ENCODE measurements at regions not wholly inside any gene's neighbourhood (a gene's known extent, or its start where the extent isn't known, plus 50 kb on each side); places are given as distances from the start of the nearest gene placed in this dataset.
"Not testable (repeated sequence)": the region's sequence is repeated elsewhere in the genome, so short reads cannot be mapped to it uniquely, and the experiment has no call there.

GRCh38 chr4:18421519-18421918, 400.0 kb upstream of the LCORL start:
- TF ChIP-seq CTCF (conservative IDR thresholded peaks at IDR 0.05; ENCODE audit: low read length): no peak
- no peak for DNase-seq (ENCODE audit: low read depth)
- H3K4me3 ChIP-seq (ENCODE audit: low read length): no peak overlapping the region

GRCh38 chr4:18419780-18420179, 398.2 kb upstream of the LCORL start:
- no peak for DNase-seq (ENCODE audit: low read depth)
- H3K4me3 ChIP-seq (ENCODE audit: low read length): no peak overlapping the region
- TF ChIP-seq CTCF (conservative IDR thresholded peaks at IDR 0.05; ENCODE audit: low read length): no peak

- not testable (repeated sequence) for DNase-seq (ENCODE audit: low read depth); H3K4me3 ChIP-seq (ENCODE audit: low read length)
Observed at GRCh38 chr4:18418195-18418898, 396.8 kb upstream of the LCORL start.

- H3K4me3 ChIP-seq (ENCODE audit: low read length); DNase-seq (ENCODE audit: low read depth): not testable (repeated sequence)
Observed at GRCh38 chr4:18417651-18418050, 396.1 kb upstream of the LCORL start.

- DNase-seq (ENCODE audit: low read depth): no peak
- no peak overlapping the region for H3K4me3 ChIP-seq (ENCODE audit: low read length)
- no peak for TF ChIP-seq CTCF (conservative IDR thresholded peaks at IDR 0.05; ENCODE audit: low read length)
Observed at GRCh38 chr4:18406264-18406663, 384.7 kb upstream of the LCORL start.

- no peak for DNase-seq (ENCODE audit: low read depth)
- no peak for TF ChIP-seq CTCF (conservative IDR thresholded peaks at IDR 0.05; ENCODE audit: low read length)
- no peak overlapping the region for H3K4me3 ChIP-seq (ENCODE audit: low read length)
Observed at GRCh38 chr4:18405054-18405453, 383.5 kb upstream of the LCORL start.

GRCh38 chr4:18404642-18405041, 383.1 kb upstream of the LCORL start:
- no peak for DNase-seq (ENCODE audit: low read depth)

GRCh38 chr4:18403327-18403726, 381.8 kb upstream of the LCORL start:
- TF ChIP-seq CTCF (conservative IDR thresholded peaks at IDR 0.05; ENCODE audit: low read length): no peak
- no peak overlapping the region for H3K4me3 ChIP-seq (ENCODE audit: low read length)
- no peak for DNase-seq (ENCODE audit: low read depth)

More at GRCh38 chr4:18404642-18405041, 383.1 kb upstream of the LCORL start:
- TF ChIP-seq CTCF (conservative IDR thresholded peaks at IDR 0.05; ENCODE audit: low read length): no peak
- no peak overlapping the region for H3K4me3 ChIP-seq (ENCODE audit: low read length)
